ENCODE measurements at regions not wholly inside any gene's neighbourhood (a gene's known extent, or its start where the extent isn't known, plus 50 kb on each side); places are given as distances from the start of the nearest gene placed in this dataset.

GRCh38 chr2:11963966-11964365 lies 217.5 kb downstream of the LPIN1 start:
- no peak for TF ChIP-seq CTCF (optimal IDR thresholded peaks at IDR 0.05 in 1 of 3, IDR thresholded peaks at IDR 0.05 in 1 of 3, conservative IDR thresholded peaks at IDR 0.05 in 1 of 3; ENCODE audit: extremely low read depth in 1 of 3, insufficient read depth in 2 of 3, low read length in 3 of 3)
- TF ChIP-seq EZH2 (IDR thresholded peaks at IDR 0.05; ENCODE audit: low read length) = no peak
